MCF 10A (cell line): ENCODE measurements at regions not wholly inside any gene's neighbourhood (a gene's known extent, or its start where the extent isn't known, plus 50 kb on each side); places are given as distances from the start of the nearest gene placed in this dataset.

Source experiments
- BruUV-seq: library from RNA; stranded (reverse); fragments of 400-500 nt; replicated peaks from 2 replicates; lab custom pipeline; 2021; lab: Mats Ljungman, UMichigan
- CTCF ChIA-PET: fragments of 300-600 bp; sonication (Branson Sonifier 250); formaldehyde crosslinking; extraction: SDS; loops from one replicate; lab custom pipeline; 2021; ENCODE audit warnings: antibody characterized with exemption, inconsistent platforms; lab: Yijun Ruan, JAX
- POLR2A ChIA-PET: fragments of 300-600, 350-650 bp; sonication (Branson Sonifier 250); formaldehyde crosslinking; extraction: SDS; loops from one replicate; lab custom pipeline; 2020; ENCODE audit warnings: antibody characterized with exemption, inconsistent platforms; lab: Yijun Ruan, JAX
- DNase-seq: peaks from one replicate; pipeline ENCODE4 v3.0.0-alpha.2; 2018; ENCODE audit not compliant: unreplicated experiment
- H3K27ac Mint-ChIP-seq: one replicate; pipeline ENCODE4 v1.8.0; 2022; ENCODE audit warnings: mild to moderate bottlenecking, low read depth, mixed read lengths; ENCODE audit not compliant: unreplicated experiment
- H3K27me3 Mint-ChIP-seq: one replicate; pipeline ENCODE4 v1.8.0; 2022; ENCODE audit warnings: mixed read lengths; ENCODE audit not compliant: insufficient read depth, unreplicated experiment
- H3K36me3 Mint-ChIP-seq: one replicate; pipeline ENCODE4 v1.8.0; 2022; ENCODE audit warnings: mild to moderate bottlenecking, moderate library complexity, mixed read lengths; ENCODE audit not compliant: insufficient read depth, unreplicated experiment
- H3K4me1 Mint-ChIP-seq: one replicate; pipeline ENCODE4 v1.8.0; 2022; ENCODE audit warnings: mixed read lengths; ENCODE audit not compliant: insufficient read depth, unreplicated experiment
- H3K4me3 Mint-ChIP-seq: one replicate; pipeline ENCODE4 v1.8.0; 2022; ENCODE audit warnings: mild to moderate bottlenecking, moderate library complexity, mixed read lengths; ENCODE audit not compliant: unreplicated experiment
- H3K9me3 Mint-ChIP-seq: one replicate; pipeline ENCODE4 v1.8.0; 2022; ENCODE audit warnings: mixed read lengths; ENCODE audit not compliant: unreplicated experiment
- intact Hi-C: fragments of 100-400 bp; cut with micrococcal nuclease; formaldehyde crosslinking; loops from 2 replicates; pipeline ENCODE4 v1.14.1; 2022
- TF ChIP-seq, protein P1 (sequence below): fragments of 200-600 bp; IDR thresholded peaks from one replicate; pipeline ENCODE4 v1.8.0; 2022; ENCODE audit warnings: antibody characterized with exemption, mild to moderate bottlenecking; ENCODE audit not compliant: unreplicated experiment

DNA sequence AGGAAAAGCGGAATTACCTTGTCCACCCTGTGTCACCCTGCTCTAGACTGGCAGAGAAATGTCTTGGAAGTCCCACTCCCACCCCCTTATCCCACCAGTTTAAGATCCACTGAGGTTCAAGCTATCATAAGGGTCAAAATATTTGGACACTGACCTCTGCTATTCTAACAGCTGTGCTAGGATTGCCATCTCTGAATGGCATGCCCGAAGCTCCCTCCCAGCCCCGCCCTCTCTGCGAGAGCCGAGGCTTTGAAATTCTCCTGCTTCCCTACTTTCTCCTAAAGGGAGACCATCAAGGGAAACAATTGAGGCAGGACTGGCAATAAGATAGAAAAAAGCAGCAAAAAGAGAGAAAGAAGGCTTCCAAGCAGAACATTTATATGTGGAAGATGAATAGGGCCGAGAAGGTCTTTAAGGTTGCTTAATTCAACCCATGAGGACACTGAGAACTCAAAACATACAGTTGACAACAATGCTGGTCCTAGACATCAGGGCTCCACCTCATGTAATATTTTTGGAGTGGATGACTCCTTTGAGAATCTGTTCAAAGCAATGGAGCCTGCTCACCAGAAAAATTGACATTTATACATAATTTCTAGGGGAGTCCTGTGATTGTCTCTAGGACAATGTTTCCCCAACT lies 338.7 kb upstream of the F9 start:
- intact Hi-C loops = no loop called here
- Mint-ChIP-seq H3K4me1 (no peaks in the 10 kb centered on the region), H3K9me3 (peaks cover 1% of the 10 kb centered on the region), H3K36me3 (no peaks in the 10 kb centered on the region), H3K27ac (no peak overlapping the region), H3K4me3 (no peak overlapping the region), H3K27me3 (no peaks in the 10 kb centered on the region)
- TF ChIP-seq, protein P1, sequence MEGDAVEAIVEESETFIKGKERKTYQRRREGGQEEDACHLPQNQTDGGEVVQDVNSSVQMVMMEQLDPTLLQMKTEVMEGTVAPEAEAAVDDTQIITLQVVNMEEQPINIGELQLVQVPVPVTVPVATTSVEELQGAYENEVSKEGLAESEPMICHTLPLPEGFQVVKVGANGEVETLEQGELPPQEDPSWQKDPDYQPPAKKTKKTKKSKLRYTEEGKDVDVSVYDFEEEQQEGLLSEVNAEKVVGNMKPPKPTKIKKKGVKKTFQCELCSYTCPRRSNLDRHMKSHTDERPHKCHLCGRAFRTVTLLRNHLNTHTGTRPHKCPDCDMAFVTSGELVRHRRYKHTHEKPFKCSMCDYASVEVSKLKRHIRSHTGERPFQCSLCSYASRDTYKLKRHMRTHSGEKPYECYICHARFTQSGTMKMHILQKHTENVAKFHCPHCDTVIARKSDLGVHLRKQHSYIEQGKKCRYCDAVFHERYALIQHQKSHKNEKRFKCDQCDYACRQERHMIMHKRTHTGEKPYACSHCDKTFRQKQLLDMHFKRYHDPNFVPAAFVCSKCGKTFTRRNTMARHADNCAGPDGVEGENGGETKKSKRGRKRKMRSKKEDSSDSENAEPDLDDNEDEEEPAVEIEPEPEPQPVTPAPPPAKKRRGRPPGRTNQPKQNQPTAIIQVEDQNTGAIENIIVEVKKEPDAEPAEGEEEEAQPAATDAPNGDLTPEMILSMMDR = no peak
- ChIA-PET POLR2A (no interaction called here), CTCF (no interaction called here)
- no TSS peak for BruUV-seq
- no peak for DNase-seq

DNA sequence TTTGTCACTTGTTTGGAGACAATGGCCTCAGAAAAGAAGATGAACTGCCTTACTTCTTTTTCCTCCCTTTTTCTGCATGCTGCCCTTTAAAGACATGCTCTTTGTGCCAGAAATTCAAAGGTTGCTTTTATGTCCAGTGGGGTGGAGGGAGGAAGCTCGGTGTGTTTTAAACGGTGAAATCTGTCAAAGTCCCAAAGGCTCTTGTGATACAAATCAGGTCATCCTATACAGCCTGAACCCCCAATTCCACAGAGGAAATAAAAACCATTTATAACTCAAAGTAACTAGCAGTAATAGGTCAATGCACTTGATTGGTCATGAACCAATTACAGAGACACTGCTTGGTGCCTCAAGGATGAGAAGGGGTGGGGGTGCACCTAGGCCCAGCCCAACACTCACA lies 339.3 kb upstream of the F9 start:
- intact Hi-C loops = no loop called here

DNA sequence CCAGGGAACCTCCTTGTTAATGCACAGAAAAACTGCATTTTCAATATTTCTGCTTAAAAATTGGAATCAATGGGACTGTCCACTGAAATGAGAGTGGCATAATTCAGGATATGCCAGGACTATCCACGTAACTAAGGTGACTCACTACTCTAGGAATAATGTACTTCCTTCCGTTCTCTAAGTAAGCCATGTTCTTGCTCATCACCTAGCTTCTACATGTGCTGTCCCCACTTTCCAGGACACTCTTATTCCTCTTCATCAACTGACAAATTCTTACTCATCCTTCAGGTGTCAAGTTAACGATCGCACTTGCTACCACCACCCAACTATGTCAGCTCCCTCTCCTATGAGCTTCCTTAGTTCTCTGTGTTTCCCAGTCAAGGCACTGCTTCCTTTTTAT lies 342.8 kb upstream of the F9 start:
- H3K4me1 Mint-ChIP-seq = no peaks in the 10 kb centered on the region
- TF ChIP-seq, protein P1 = no peak
- ChIA-PET CTCF (interaction anchor here (0.6 to 1.2 kb wide), 3 partner anchors 11 to 43 kb away, joined by 3 read pairs; no protein-coding TSS in a partner anchor), POLR2A (no interaction called here)
- H3K27ac Mint-ChIP-seq = no peak overlapping the region
- peaks cover 12% of the 10 kb centered on the region for H3K9me3 Mint-ChIP-seq
- intact Hi-C loops = no loop called here
- no TSS peak for BruUV-seq
- H3K4me3 Mint-ChIP-seq = no peak overlapping the region
- no peaks in the 10 kb centered on the region for H3K27me3 Mint-ChIP-seq
- H3K36me3 Mint-ChIP-seq = no peaks in the 10 kb centered on the region
- DNase-seq = no peak

More for the DNA sequence above, 339.3 kb upstream of the F9 start:
- Mint-ChIP-seq H3K4me3 (no peak overlapping the region), H3K27me3 (no peaks in the 10 kb centered on the region), H3K4me1 (no peaks in the 10 kb centered on the region), H3K36me3 (no peaks in the 10 kb centered on the region), H3K27ac (no peak overlapping the region), H3K9me3 (peaks cover 7% of the 10 kb centered on the region)
- ChIA-PET POLR2A (no interaction called here), CTCF (no interaction called here)
- no TSS peak for BruUV-seq
- no peak for DNase-seq
- TF ChIP-seq, protein P1 = no peak

DNA sequence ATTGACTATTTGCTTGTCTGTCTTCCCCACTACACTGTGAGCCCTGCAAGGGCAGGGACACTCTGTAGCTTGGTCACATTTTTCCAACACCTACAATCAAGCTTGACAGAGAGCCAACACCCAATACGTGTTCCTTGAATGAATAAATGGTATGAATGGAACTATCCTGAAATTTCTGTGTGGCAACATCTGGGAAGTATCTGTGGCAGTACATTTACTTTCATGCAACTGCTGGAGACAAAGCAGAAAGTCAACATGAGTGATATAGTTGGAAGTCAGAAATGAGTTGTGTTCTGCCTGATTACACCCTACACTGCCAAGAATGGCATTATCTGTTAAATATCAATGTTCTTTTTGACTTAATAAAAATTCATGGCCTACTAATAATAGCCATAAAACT lies 343.5 kb upstream of the F9 start:
- no TSS peak for BruUV-seq
- POLR2A ChIA-PET = interaction anchor here (1.2 kb wide), 1 partner anchor 114 kb away, joined by 4 read pairs; no protein-coding TSS in a partner anchor
- no peaks in the 10 kb centered on the region for H3K4me1 Mint-ChIP-seq
- no peak overlapping the region for H3K27ac Mint-ChIP-seq
- H3K9me3 Mint-ChIP-seq = peaks cover 12% of the 10 kb centered on the region
- no peak overlapping the region for H3K4me3 Mint-ChIP-seq
- no peak for DNase-seq
- no peaks in the 10 kb centered on the region for H3K27me3 Mint-ChIP-seq
- H3K36me3 Mint-ChIP-seq = no peaks in the 10 kb centered on the region
- intact Hi-C loops = no loop called here
- CTCF ChIA-PET = no interaction called here
- TF ChIP-seq, protein P1 = no peak
